Hematopoietic multipotent progenitor cell treated with erythropoietin and hydrocortisone succinate and interleukin-3 and kit ligand, for 15 days (in vitro differentiated cells): ENCODE measurements at regions not wholly inside any gene's neighbourhood (a gene's known extent, or its start where the extent isn't known, plus 50 kb on each side); places are given as distances from the start of the nearest gene placed in this dataset.
"Not testable (repeated sequence)": the region's sequence is repeated elsewhere in the genome, so short reads cannot be mapped to it uniquely, and the experiment has no call there.

Experiments used
- DNase-seq: peaks from one replicate; pipeline ENCODE4 v3.0.0-alpha.2; 2015; ENCODE audit warnings: low spot score

DNA sequence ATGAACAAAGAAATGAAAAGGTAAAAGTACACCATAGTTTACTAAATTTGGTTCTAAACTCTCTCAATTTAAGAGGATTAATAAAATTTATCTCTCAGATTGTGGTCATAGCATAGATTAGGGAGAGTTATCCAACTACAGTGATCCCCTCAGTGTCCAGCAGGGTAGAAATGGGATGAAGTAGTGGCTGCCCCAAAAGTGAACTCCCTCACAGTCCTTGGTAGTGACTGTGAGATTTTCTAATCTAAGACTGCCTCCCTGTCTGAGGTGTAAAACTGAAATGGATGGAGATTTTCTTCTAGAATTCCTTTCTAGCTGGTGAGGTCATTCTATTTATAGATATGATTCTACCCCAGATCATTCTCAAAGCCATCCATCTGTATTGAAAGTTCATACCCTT, 455.5 kb downstream of the ACTL7B start:
- no peak for DNase-seq

DNA sequence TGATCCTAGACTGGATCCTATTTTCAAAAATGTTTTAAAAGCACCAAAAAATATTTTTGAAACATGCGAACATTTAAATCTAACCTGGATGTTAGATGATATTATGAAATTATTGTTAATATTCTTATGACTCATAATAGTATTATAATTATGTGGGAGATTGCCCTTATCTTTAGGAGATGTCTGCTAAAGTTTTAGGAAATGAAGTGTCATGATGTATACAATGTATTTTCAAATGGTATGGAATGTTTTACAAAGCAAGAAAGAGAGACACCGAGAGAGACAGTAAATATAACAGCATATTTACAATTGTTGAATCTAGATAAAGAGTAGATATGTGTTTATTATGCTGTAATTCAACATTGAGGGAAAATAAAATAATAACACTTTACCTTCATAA, 455.9 kb downstream of the ACTL7B start:
- DNase-seq: no peak

DNA sequence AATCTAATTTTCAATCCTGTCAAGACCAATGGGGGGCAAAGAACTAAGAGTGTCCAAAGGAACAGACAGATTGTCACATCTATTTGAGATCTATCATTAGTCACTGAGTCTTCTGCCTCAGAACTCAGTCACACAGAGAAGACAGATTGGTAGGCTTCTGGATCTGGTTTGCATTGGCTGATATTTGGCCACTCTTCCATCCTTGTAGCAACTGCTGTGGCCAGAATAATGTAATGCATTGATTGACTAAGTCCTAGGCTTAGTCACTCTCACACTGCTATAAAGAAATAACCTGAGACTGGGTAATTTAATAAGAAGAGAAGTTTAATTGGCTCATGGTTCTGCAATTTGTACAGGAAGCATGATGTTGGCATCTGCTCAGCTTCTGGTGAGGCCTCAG, 458.5 kb downstream of the ACTL7B start:
- no peak for DNase-seq

- no peak for DNase-seq
Measured at GRCh38 chr9:108396611-108397010, 459.2 kb downstream of the ACTL7B start.

GRCh38 chr9:108396193-108396592, 459.6 kb downstream of the ACTL7B start:
- DNase-seq: no peak

GRCh38 chr9:108395421-108395820, 460.4 kb downstream of the ACTL7B start:
- no peak for DNase-seq

GRCh38 chr9:108394726-108395125, 461.1 kb downstream of the ACTL7B start:
- DNase-seq: no peak

- not testable (repeated sequence) for DNase-seq
Measured at GRCh38 chr9:108393481-108394001, 462.2 kb downstream of the ACTL7B start.

DNA sequence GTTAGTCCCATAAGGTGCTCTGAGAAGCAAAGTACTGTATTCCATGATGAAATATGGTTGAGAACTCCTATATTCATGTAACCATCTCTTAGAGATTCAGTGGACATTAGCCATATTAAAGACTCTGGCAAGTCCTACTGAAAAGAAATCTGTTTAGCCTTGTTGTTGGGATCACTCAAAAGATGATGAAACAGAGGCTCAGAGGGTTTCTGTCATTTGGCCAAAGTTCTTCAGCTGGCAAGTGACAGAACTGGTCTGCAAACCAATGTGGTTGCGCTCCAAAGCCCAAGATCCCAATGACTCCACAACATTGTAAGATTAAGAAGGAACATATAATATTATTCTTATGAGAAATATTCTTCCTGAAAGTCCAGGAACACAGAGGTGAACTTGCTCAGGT, 462.9 kb downstream of the ACTL7B start:
- DNase-seq: no peak

DNA sequence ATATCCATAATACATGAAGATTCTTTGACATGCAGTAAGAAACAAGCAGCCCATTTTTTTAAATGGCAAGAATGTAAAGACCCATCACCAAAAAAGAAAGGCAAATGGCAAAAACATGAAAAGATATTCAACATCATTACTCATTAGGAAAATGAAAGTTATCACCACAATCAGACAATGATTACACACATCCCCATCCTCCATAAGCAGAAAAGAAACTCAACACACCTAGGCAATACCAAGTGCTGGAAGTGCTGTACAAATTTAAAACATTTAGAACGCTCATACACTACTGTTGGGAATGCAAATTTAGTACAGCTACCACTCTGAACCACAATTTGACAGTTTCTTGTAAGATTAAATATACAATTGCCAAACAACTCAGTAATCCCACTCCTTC, 466.7 kb downstream of the ACTL7B start:
- DNase-seq: no peak

GRCh38 chr9:108386859-108387384, 468.9 kb downstream of the ACTL7B start:
- DNase-seq: no peak

DNA sequence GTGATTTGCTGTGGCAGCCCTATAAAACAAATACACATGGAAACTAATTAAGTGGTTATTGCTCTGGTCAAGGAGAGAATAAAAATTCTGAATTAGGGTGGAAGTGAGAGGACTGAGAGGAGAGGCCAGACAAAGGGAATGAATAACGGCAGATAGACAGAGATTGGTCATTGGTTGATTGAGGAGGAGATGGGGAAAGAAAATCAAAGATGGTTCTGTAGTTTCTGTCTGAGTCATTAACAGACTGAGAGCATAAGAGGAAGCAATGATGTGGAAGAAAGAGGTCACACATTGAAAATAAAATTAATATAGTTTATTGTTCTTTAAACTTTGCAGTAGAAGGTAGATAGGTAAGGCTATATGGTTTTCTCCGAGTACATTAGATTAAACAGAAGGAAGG, 469.8 kb downstream of the ACTL7B start:
- no peak for DNase-seq

- no peak for DNase-seq
Measured at GRCh38 chr9:108383796-108384195, 472.0 kb downstream of the ACTL7B start.

DNA sequence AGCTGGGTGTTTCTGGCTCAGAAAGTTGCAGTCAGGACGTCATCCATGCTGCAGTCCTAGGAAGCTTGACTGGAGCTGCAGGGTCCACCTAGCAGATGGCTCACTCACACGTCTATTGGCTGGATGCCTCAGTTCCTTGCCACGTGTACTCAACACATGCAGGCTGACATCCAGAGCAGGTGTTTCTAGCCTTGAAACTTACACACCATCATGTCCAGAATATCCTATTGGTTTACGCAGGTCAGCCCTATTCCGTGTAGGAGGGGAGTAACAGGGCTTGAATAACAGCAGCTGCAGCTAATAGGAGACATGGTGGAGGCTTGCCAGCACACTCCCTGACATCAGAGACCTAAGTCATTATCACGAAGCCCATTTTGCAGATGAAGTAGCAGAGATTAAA, 473.5 kb downstream of the ACTL7B start:
- no peak for DNase-seq

DNA sequence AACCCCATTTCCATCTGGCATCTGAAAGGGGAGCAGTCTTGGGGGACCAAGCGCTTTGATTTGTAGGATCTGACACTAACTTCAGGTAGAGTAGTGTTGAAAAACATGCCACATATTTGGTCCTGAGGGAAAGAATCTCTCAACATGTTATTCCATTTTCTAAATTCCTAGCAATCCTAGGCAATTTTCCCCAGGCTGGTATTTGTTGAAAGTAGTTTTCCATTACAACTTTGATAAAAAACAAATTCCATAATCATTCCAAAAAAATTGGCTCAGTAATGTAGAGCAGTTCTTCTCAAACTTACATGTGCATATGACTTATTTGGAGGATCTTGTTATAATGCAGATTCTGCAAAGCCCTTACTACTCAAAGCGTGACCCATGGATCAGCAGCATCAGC, 477.9 kb downstream of the ACTL7B start:
- no peak for DNase-seq

- DNase-seq: no peak
Measured at GRCh38 chr9:108377382-108377781, 478.4 kb downstream of the ACTL7B start.

- DNase-seq: no peak
Measured at GRCh38 chr9:108376140-108376539, 479.6 kb downstream of the ACTL7B start.

DNA sequence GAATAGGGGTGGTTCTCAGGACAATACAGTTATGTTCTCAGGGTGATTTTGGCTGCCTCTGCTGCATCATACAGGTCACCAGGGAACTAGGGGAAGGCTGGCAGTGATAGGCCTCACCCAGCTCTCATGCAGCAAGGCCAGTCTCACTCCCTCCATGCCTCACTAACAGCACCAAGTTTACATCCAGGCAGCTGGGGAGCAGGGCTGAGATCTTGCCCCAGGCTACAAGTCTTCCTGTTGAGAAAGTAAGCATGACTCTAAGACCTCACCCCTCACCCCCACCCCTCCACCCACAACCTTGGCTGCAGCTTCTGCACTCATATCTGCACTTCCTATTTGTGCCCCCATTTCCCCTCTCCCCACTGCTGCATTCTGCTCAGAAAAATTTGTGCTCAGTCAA, 481.2 kb downstream of the ACTL7B start:
- DNase-seq: no peak

DNA sequence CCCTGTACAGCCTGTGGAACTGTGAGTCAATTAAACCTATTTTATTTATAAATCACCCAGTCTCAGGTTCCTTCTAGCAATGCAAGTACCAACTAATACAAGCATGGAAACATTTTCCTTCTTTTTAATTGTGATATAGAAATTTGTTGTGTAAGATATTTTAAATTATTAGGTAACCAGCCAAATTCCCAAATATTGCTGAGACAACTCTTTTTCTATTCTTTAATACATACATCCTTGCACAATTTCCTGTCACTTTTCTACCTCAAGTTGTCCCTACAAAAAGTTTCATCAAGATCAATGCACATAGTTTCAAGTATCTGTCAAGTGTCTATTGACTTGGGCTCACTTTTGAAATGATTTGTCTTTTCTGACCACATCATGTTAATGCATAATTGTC, 488.6 kb downstream of the ACTL7B start:
- DNase-seq: no peak

GRCh38 chr9:108363311-108363710, 492.5 kb downstream of the ACTL7B start:
- no peak for DNase-seq

DNA sequence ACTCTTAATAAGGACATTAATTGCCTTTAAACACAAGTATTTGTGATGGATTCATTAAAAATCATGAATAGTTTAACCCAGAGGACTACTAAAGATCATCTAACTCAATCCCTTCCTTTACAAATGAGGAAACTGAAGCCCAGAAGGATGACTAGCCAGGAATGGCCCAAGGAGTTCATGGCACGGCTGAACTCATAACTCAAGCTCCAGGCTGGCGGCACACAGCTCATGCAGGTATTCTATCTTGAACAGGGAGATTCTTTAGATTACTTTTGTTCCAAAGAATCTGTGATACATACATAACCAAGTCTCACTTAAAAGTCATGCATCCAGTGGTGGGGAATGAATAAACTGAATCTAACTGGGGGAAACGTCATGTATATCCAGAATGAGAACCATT, 495.5 kb downstream of the ACTL7B start:
- no peak for DNase-seq

GRCh38 chr9:108356806-108357205, 499.0 kb downstream of the ACTL7B start:
- DNase-seq: no peak

DNA sequence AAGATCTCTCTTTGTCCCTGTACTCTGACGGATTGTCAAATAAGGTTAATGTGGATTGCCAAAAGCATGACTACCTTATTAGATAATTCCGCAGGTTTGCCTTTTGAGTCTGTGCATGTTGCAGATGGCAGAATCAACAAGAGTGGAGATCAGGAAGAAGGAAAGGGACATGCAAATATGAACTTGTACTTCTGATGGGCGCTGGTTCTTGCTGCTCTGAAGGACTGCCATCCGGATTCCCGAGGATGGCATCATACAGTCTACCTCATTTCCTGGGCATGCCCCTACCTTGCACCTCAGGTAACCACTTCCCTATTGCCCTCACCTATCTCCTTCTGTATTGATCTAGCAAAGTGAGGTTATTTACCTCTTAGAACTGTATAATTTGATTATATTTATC, 504.2 kb downstream of the ACTL7B start:
- no peak for DNase-seq

- no peak for DNase-seq
Measured at GRCh38 chr9:108347463-108348188, 508.2 kb downstream of the ACTL7B start.
